Activated B cell treated with CpG ODN at 0.5 μM for 24 hours (primary cell): ENCODE measurements at regions not wholly inside any gene's neighbourhood (a gene's known extent, or its start where the extent isn't known, plus 50 kb on each side); places are given as distances from the start of the nearest gene placed in this dataset.

Experiments
- ATAC-seq: fragments of 200-7000 bp; cut with Tn5 transposase; one replicate; pipeline ENCODE4 v1.10.0; 2021; ENCODE audit warnings: low read depth, mild to moderate bottlenecking, moderate library complexity
- CTCF ChIA-PET: fragments of 350-600 bp; sonication (Branson Sonifier 250); formaldehyde crosslinking; loops from one replicate; lab custom pipeline; 2021; ENCODE audit warnings: antibody characterized with exemption; lab: Charles Lee
- POLR2A ChIA-PET: fragments of 350-600 bp; sonication (Branson Sonifier 250); formaldehyde crosslinking; loops from one replicate; lab custom pipeline; 2021; ENCODE audit warnings: antibody characterized with exemption; lab: Charles Lee
- DNase-seq: peaks from one replicate; pipeline ENCODE4 v3.0.0; 2022
- H3K27ac Mint-ChIP-seq: one replicate; pipeline ENCODE4 v1.8.0; 2020; ENCODE audit warnings: mixed read lengths
- H3K27me3 Mint-ChIP-seq: one replicate; pipeline ENCODE4 v1.8.0; 2021; ENCODE audit warnings: mixed read lengths
- H3K36me3 Mint-ChIP-seq: one replicate; pipeline ENCODE4 v1.8.0; 2021; ENCODE audit warnings: low read depth, mixed read lengths
- H3K4me1 Mint-ChIP-seq: one replicate; pipeline ENCODE4 v1.8.0; 2021; ENCODE audit warnings: mixed read lengths
- H3K4me3 Mint-ChIP-seq: one replicate; pipeline ENCODE4 v1.8.0; 2020; ENCODE audit warnings: mild to moderate bottlenecking, mixed read lengths
- H3K9me3 Mint-ChIP-seq: one replicate; pipeline ENCODE4 v1.8.0; 2020; ENCODE audit warnings: mixed read lengths
- CTCF ChIP-seq: fragments of 200-600 bp; IDR thresholded peaks from one replicate; pipeline ENCODE4 v1.8.0; 2022; ENCODE audit warnings: antibody characterized with exemption, mild to moderate bottlenecking
- intact Hi-C: fragments of 100-400 bp; cut with micrococcal nuclease; formaldehyde crosslinking; loops from one replicate; pipeline ENCODE4 v1.15.1; 2024

- Mint-ChIP-seq H3K9me3 (no peaks in the 10 kb centered on the region), H3K27me3 (peaks cover 2% of the 10 kb centered on the region), H3K4me3 (no peak overlapping the region), H3K4me1 (no peaks in the 10 kb centered on the region), H3K27ac (no peak overlapping the region), H3K36me3 (no peaks in the 10 kb centered on the region)
- ChIA-PET CTCF (no interaction called here), POLR2A (interaction anchor here (0.7 kb wide), 1 partner anchor 103 kb away, joined by 3 read pairs; no protein-coding TSS in a partner anchor)
- intact Hi-C loops, result no loop called here
- ATAC-seq (no peak), DNase-seq (no peak)
- TF ChIP-seq CTCF, result no peak
Measured at GRCh38 chr12:76277480-76277879, 70.7 kb downstream of the BBS10 start.

- ATAC-seq, result no peak
- Mint-ChIP-seq H3K9me3 (no peaks in the 10 kb centered on the region), H3K4me1 (no peaks in the 10 kb centered on the region), H3K36me3 (no peaks in the 10 kb centered on the region), H3K27ac (no peak overlapping the region), H3K27me3 (peaks cover 2% of the 10 kb centered on the region), H3K4me3 (no peak overlapping the region)
- no peak for TF ChIP-seq CTCF
- ChIA-PET CTCF (no interaction called here), POLR2A (no interaction called here)
- no peak for DNase-seq
- intact Hi-C loops, result no loop called here
Measured at GRCh38 chr12:76276499-76277151, 71.6 kb downstream of the BBS10 start.

- intact Hi-C loops, result no loop called here
- POLR2A ChIA-PET, result no interaction called here
- CTCF ChIA-PET, result no interaction called here
- DNase-seq (no peak), ATAC-seq (no peak)
- H3K27me3 Mint-ChIP-seq, result no peaks in the 10 kb centered on the region
- no peaks in the 10 kb centered on the region for H3K4me1 Mint-ChIP-seq
- H3K27ac Mint-ChIP-seq, result no peak overlapping the region
- H3K36me3 Mint-ChIP-seq, result no peaks in the 10 kb centered on the region
- no peak overlapping the region for H3K4me3 Mint-ChIP-seq
- no peak for TF ChIP-seq CTCF
- H3K9me3 Mint-ChIP-seq, result no peaks in the 10 kb centered on the region
Measured at GRCh38 chr12:76275511-76276093, 72.6 kb downstream of the BBS10 start.

- no peak for DNase-seq
- H3K27ac Mint-ChIP-seq, result no peak overlapping the region
- intact Hi-C loops, result no loop called here
Measured at GRCh38 chr12:76274420-76275083, 73.7 kb downstream of the BBS10 start.

More at GRCh38 chr12:76274420-76275083, 73.7 kb downstream of the BBS10 start:
- ChIA-PET CTCF (no interaction called here), POLR2A (no interaction called here)
- no peaks in the 10 kb centered on the region for H3K27me3 Mint-ChIP-seq
- H3K9me3 Mint-ChIP-seq, result no peaks in the 10 kb centered on the region
- no peaks in the 10 kb centered on the region for H3K4me1 Mint-ChIP-seq
- no peak for ATAC-seq
- H3K4me3 Mint-ChIP-seq, result no peak overlapping the region
- H3K36me3 Mint-ChIP-seq, result no peaks in the 10 kb centered on the region
- no peak for TF ChIP-seq CTCF
